ENCODE measurements at regions not wholly inside any gene's neighbourhood (a gene's known extent, or its start where the extent isn't known, plus 50 kb on each side); places are given as distances from the start of the nearest gene placed in this dataset.

DNA sequence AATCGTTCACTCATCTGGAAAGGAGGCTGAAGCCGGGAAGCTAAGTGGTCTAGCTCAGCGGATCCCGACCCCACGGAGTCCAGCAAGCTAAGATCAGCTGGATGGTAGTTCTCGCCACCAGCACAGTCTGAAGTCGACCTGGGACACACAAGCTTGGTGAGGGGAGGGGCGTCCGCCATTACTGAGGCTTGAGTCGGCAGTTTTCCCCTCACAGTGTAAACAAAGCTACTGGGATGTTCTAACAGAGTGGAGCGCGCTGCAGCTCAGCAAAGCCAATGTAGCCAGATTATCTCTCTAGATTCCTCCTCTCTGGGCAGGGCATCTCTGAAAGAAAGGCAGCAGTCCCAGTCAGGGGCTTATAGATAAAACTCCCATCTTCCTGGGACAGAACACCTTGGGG lies 555.4 kb downstream of the BCOR start:
- H3K27ac ChIP-seq (ENCODE audit: extremely low read depth, low read depth, low read length) = no peak overlapping the region
- no peaks in the 10 kb centered on the region for H3K36me3 ChIP-seq (ENCODE audit: control insufficient read depth in 2 of 2, insufficient read depth in 1 of 2, low read length in 2 of 2)
- no peaks in the 10 kb centered on the region for H3K4me1 ChIP-seq (ENCODE audit: control insufficient read depth, insufficient read depth, low read length)
- no peak overlapping the region for H3K4me3 ChIP-seq (ENCODE audit: low read depth, low read length)
- CTCF ChIA-PET = no interaction called here
- TF ChIP-seq ZNF658 (tag by site-specific recombination; IDR thresholded peaks at IDR 0.05) (no peak), ZEB2 (tag by site-specific recombination; IDR thresholded peaks at IDR 0.05) (no peak), ZNF548 (tag by site-specific recombination; IDR thresholded peaks at IDR 0.05) (no peak), ZNF623 (tag by site-specific recombination; IDR thresholded peaks at IDR 0.05) (no peak), ZNF214 (tag by site-specific recombination; IDR thresholded peaks at IDR 0.05; ENCODE audit: borderline replicate concordance) (no peak), ZNF629 (tag by site-specific recombination; IDR thresholded peaks at IDR 0.05) (no peak), ZBTB17 (tag by site-specific recombination; IDR thresholded peaks at IDR 0.05) (no peak), YY1 (tag by site-specific recombination; IDR thresholded peaks at IDR 0.05) (no peak), YY2 (tag by site-specific recombination; IDR thresholded peaks at IDR 0.05) (no peak)
- TF ChIP-seq, protein P1, sequence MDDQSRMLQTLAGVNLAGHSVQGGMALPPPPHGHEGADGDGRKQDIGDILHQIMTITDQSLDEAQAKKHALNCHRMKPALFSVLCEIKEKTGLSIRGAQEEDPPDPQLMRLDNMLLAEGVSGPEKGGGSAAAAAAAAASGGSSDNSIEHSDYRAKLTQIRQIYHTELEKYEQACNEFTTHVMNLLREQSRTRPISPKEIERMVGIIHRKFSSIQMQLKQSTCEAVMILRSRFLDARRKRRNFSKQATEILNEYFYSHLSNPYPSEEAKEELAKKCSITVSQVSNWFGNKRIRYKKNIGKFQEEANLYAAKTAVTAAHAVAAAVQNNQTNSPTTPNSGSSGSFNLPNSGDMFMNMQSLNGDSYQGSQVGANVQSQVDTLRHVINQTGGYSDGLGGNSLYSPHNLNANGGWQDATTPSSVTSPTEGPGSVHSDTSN (CRISPR knock-in tag; IDR thresholded peaks at IDR 0.05) = no peak
- POLR2A ChIA-PET = no interaction called here
- H3K9me3 ChIP-seq (ENCODE audit: control insufficient read depth, insufficient read depth, low read depth, low read length) = no peaks in the 10 kb centered on the region

DNA sequence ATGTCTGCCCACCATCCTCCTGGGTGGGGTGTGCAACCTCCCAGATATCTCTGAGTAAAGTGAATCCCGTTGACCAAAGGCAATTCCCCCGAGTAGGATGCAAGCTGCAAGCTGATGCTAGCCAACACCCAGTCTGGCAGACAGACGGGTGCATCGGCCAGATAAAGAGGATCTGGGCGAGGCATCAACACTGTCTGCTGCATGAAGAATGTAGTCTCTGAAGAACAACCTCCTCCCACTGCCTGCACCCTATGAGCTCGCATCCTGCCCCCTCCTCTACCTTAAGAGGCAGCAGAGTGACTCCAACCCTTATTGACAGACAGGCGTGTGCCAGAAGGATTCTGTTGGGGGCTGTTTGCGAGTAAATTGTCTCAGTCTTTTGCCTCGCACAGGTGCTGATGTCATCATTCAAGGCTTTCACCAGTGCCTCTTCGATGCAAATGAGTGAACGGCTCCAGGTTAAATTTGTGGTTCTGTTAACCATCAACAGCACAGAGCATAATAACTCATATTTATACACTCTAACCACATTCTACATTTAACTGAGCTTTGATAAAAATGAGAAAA lies 546.9 kb downstream of the BCOR start:
- POLR2A ChIA-PET = interaction anchor here (0.6 to 0.9 kb wide), 2 partner anchors 17 to 467 kb away, joined by 3 read pairs; no protein-coding TSS in a partner anchor
- no peak overlapping the region for H3K27ac ChIP-seq (ENCODE audit: extremely low read depth, low read depth, low read length)
- CTCF ChIA-PET = no interaction called here
- no peaks in the 10 kb centered on the region for H3K36me3 ChIP-seq (ENCODE audit: control insufficient read depth in 2 of 2, insufficient read depth in 1 of 2, low read length in 2 of 2)
- no peaks in the 10 kb centered on the region for H3K9me3 ChIP-seq (ENCODE audit: control insufficient read depth, insufficient read depth, low read depth, low read length)
- no peaks in the 10 kb centered on the region for H3K4me1 ChIP-seq (ENCODE audit: control insufficient read depth, insufficient read depth, low read length)
- H3K4me3 ChIP-seq (ENCODE audit: low read depth, low read length) = no peak overlapping the region
- TF ChIP-seq ZNF629 (tag by site-specific recombination; IDR thresholded peaks at IDR 0.05) = no peak
- no peak for TF ChIP-seq ZNF596 (tag by site-specific recombination; IDR thresholded peaks at IDR 0.05)
- TF ChIP-seq SALL2 (tag by site-specific recombination; IDR thresholded peaks at IDR 0.05; ENCODE audit: borderline replicate concordance) = no peak
- TF ChIP-seq ZNF37A (tag by site-specific recombination; IDR thresholded peaks at IDR 0.05) = no peak
- no peak for TF ChIP-seq ZNF585B (tag by site-specific recombination; IDR thresholded peaks at IDR 0.05)
- no peak for TF ChIP-seq ZNF654 (tag by site-specific recombination; IDR thresholded peaks at IDR 0.05; ENCODE audit: low read depth)
- no peak for TF ChIP-seq ZNF426 (tag by site-specific recombination; IDR thresholded peaks at IDR 0.05)
- no peak for TF ChIP-seq ZNF560 (tag by site-specific recombination; IDR thresholded peaks at IDR 0.05; ENCODE audit: borderline replicate concordance)
- no peak for TF ChIP-seq KLF16 (tag by site-specific recombination; IDR thresholded peaks at IDR 0.05)
- TF ChIP-seq ZNF19 (tag by site-specific recombination; IDR thresholded peaks at IDR 0.05; ENCODE audit: low read depth) = no peak
- no peak for TF ChIP-seq YY2 (tag by site-specific recombination; IDR thresholded peaks at IDR 0.05)
- no peak for TF ChIP-seq ZNF157 (tag by site-specific recombination; IDR thresholded peaks at IDR 0.05)

DNA sequence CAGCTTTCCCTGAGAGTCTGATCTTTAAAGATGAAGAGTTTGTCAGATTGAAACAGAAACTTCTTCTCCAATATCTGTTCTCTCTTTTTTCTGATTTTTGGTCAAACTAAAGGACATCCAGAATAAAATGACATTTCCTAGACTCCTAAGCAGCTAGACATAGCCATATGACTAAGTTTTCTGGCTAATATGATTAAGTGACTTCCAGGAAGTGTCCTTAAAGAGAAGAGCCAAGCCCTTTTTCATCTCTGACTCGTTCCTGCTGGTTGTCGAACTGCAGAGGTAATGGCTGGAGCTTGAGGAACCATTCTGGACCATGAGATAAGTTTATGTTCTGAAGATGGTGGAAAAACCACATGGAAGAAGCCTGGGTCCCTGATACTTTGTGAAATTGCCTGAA lies 546.0 kb downstream of the BCOR start:
- Histone ChIP-seq H3K27ac (ENCODE audit: extremely low read depth, low read depth, low read length) (no peak overlapping the region), H3K9me3 (ENCODE audit: control insufficient read depth, insufficient read depth, low read depth, low read length) (no peaks in the 10 kb centered on the region), H3K4me3 (ENCODE audit: low read depth, low read length) (no peak overlapping the region), H3K36me3 (ENCODE audit: control insufficient read depth in 2 of 2, insufficient read depth in 1 of 2, low read length in 2 of 2) (no peaks in the 10 kb centered on the region), H3K4me1 (ENCODE audit: control insufficient read depth, insufficient read depth, low read length) (no peaks in the 10 kb centered on the region)
- no peak for TF ChIP-seq ZNF654 (tag by site-specific recombination; IDR thresholded peaks at IDR 0.05; ENCODE audit: low read depth)
- TF ChIP-seq ZNF311 (tag by site-specific recombination; IDR thresholded peaks at IDR 0.05; ENCODE audit: borderline replicate concordance) = no peak
- ChIA-PET POLR2A (interaction anchor here (0.9 kb wide), 1 partner anchor 18 kb away, joined by 3 read pairs; no protein-coding TSS in a partner anchor), CTCF (no interaction called here)

All from HEK293 (cell line).